ENCODE measurements at regions not wholly inside any gene's neighbourhood (a gene's known extent, or its start where the extent isn't known, plus 50 kb on each side); places are given as distances from the start of the nearest gene placed in this dataset.

DNA sequence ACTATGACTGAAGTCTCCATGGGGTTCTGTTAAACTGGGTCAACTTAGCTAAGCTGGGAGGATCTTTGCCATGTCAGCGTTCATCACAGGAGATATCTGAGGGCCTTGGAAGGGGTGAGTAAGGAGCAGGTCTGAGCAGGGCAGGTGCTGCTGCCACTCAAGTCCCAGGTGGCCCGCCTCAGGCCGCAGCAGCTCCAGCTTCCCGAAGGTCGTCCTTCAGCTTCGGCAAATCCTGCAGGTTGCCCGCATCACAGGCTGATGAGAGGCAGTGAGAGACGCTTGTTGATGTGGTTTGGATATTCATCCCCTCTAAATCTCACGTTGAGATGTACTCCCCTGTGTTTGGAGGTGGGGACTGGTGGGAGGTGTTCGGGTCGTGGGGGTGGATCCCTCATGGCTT is 166.6 kb downstream of the VAPA start:
- TF ChIP-seq, protein P1, sequence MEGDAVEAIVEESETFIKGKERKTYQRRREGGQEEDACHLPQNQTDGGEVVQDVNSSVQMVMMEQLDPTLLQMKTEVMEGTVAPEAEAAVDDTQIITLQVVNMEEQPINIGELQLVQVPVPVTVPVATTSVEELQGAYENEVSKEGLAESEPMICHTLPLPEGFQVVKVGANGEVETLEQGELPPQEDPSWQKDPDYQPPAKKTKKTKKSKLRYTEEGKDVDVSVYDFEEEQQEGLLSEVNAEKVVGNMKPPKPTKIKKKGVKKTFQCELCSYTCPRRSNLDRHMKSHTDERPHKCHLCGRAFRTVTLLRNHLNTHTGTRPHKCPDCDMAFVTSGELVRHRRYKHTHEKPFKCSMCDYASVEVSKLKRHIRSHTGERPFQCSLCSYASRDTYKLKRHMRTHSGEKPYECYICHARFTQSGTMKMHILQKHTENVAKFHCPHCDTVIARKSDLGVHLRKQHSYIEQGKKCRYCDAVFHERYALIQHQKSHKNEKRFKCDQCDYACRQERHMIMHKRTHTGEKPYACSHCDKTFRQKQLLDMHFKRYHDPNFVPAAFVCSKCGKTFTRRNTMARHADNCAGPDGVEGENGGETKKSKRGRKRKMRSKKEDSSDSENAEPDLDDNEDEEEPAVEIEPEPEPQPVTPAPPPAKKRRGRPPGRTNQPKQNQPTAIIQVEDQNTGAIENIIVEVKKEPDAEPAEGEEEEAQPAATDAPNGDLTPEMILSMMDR (IDR thresholded peaks at IDR 0.05): no peak
- TF ChIP-seq EP300 (IDR thresholded peaks at IDR 0.05): no peak
- TF ChIP-seq POLR2A (IDR thresholded peaks at IDR 0.05): no peak
- TF ChIP-seq POLR2AphosphoS5 (IDR thresholded peaks at IDR 0.05): no peak
